GM21423 (cell line): ENCODE measurements at regions not wholly inside any gene's neighbourhood (a gene's known extent, or its start where the extent isn't known, plus 50 kb on each side); places are given as distances from the start of the nearest gene placed in this dataset.
"Not testable (repeated sequence)": the region's sequence is repeated elsewhere in the genome, so short reads cannot be mapped to it uniquely, and the experiment has no call there.

Experiments used
- ATAC-seq: cut with Tn5 transposase; IDR thresholded peaks from one replicate; pipeline ENCODE4 v1.9.1; 2021; ENCODE audit warnings: mild to moderate bottlenecking, moderate library complexity; ENCODE audit not compliant: unreplicated experiment

GRCh38 chr5:25033658-25034057 is 388.9 kb upstream of the CDH10 start:
- no peak for ATAC-seq

GRCh38 chr5:25029004-25029403 is 384.2 kb upstream of the CDH10 start:
- ATAC-seq: no peak

GRCh38 chr5:25027526-25027925 is 382.7 kb upstream of the CDH10 start:
- no peak for ATAC-seq

GRCh38 chr5:25027061-25027460 is 382.3 kb upstream of the CDH10 start:
- no peak for ATAC-seq

GRCh38 chr5:25025831-25026230 is 381.1 kb upstream of the CDH10 start:
- no peak for ATAC-seq

GRCh38 chr5:25020454-25020853 is 375.7 kb upstream of the CDH10 start:
- no peak for ATAC-seq

- no peak for ATAC-seq
These were observed 364.3 kb upstream of the CDH10 start for GRCh38 chr5:25009063-25009462.

- ATAC-seq: no peak
These were observed 362.0 kb upstream of the CDH10 start for GRCh38 chr5:25006734-25007133.

GRCh38 chr5:25006237-25006636 is 361.5 kb upstream of the CDH10 start:
- ATAC-seq: no peak

GRCh38 chr5:25005431-25005830 is 360.7 kb upstream of the CDH10 start:
- no peak for ATAC-seq

GRCh38 chr5:25002371-25002770 is 357.6 kb upstream of the CDH10 start:
- no peak for ATAC-seq

GRCh38 chr5:24999732-25000131 is 355.0 kb upstream of the CDH10 start:
- ATAC-seq: no peak

GRCh38 chr5:24998641-24999040 is 353.9 kb upstream of the CDH10 start:
- no peak for ATAC-seq

- no peak for ATAC-seq
These were observed 341.5 kb upstream of the CDH10 start for GRCh38 chr5:24986326-24986725.

- ATAC-seq: not testable (repeated sequence)
These were observed 333.8 kb upstream of the CDH10 start for GRCh38 chr5:24978552-24978951.

- no peak for ATAC-seq
These were observed 318.8 kb upstream of the CDH10 start for GRCh38 chr5:24963611-24964010.

- ATAC-seq: no peak
These were observed 278.6 kb upstream of the CDH10 start for GRCh38 chr5:24923400-24923799.

- no peak for ATAC-seq
These were observed 273.9 kb upstream of the CDH10 start for GRCh38 chr5:24918676-24919075.

GRCh38 chr5:24916863-24917262 is 272.1 kb upstream of the CDH10 start:
- ATAC-seq: no peak

- no peak for ATAC-seq
These were observed 264.4 kb upstream of the CDH10 start for GRCh38 chr5:24909210-24909609.

- ATAC-seq: no peak
These were observed 261.9 kb upstream of the CDH10 start for GRCh38 chr5:24906689-24907088.

- no peak for ATAC-seq
These were observed 260.3 kb upstream of the CDH10 start for GRCh38 chr5:24904981-24905517.

GRCh38 chr5:24899180-24899579 is 254.4 kb upstream of the CDH10 start:
- ATAC-seq: no peak

GRCh38 chr5:24864244-24864643 is 219.5 kb upstream of the CDH10 start:
- ATAC-seq: no peak
